ENCODE measurements at regions not wholly inside any gene's neighbourhood (a gene's known extent, or its start where the extent isn't known, plus 50 kb on each side); places are given as distances from the start of the nearest gene placed in this dataset.

DNA sequence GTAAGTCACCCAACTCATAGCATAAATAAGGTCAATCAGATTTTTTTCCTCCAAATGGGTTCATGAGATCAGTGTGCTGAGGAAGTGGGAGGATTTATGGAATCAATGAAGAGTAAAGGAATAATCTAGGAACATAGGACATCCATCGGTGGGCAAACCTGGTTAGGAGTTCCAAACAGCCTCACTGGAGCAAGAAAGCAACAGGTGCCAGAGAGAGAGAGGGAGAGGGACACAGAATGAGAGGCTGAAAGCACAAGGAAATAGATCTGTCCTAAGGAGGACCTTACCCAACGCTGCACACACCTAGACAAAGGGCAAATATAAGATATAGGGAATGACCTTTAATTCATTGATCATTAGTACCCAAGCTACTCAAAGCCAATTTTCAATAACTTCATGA lies 119.5 kb upstream of the ANKRD1 start:
- DNase-seq: no peak

DNA sequence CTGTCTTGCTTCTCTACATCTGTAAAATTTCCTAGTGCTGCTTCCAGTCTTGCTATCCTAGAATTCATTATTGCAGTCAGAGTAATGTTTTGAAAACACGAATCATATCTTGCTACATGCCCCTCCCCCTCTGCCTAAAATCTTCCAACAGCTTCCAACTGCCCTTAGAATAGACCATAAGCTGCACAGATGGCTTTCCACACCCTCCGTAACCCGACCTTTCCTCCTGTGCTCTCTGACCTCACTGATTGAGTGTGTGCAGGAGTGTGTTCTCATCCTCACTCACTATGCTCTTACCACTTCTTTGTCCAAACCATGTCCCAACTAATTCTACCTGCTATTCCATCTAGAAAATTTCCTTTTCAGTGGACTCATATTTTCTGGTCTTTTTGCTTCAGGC lies 121.2 kb upstream of the ANKRD1 start:
- no peak for DNase-seq

DNA sequence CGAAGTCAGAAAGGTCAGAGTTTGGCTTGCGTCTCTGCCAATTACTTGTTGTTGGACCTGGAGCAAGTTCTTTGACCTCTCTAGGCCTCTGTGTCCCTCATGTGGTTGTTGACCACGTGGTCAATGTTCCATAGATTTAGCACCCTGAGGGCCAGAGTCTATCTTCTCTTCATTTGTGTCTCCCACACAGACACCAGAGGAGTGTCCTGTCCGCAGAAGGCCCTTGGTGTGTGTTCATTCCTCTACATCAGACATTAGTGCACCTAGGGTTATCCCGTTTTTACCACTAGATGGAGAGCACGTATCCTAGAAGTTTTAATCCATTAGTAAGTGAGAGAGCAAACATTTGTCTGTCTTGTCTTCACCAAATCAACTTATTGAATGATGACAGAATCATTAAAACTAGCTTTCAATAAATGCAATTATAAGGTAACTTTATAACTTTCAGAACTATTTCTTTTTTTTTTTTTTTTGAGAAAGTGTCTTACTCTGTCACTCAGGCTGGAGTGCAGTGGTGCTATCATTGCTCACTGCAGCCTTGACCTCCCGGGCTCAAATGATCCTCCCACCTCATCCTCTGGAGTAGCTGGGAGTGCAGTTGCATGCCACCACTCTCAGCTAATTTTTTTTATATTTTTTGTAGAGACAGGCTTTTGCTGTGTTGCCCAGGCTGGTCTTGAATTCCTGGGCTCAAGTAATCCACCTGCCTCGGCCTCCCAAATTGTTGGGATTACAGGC lies 122.5 kb upstream of the ANKRD1 start:
- no peak for DNase-seq

DNA sequence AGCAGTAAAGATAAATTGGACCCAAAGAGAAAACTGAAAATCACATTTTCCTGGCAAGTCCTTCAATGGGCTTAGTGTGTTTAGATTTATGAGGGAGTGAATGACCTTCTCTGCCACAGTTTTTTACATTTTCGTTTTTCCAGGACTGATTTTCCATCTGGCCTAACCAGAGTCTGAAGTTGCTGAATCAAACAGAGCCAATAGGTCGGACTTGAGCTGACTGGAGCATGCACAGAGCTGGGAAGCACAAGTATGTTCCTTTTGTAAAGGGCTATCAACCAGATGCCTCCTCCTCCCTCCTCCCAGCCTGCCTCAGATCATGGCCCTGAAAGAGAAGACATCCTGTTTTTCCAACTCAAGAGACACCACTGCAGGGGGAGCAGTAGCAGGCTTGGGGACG lies 126.0 kb upstream of the ANKRD1 start:
- DNase-seq: no peak

DNA sequence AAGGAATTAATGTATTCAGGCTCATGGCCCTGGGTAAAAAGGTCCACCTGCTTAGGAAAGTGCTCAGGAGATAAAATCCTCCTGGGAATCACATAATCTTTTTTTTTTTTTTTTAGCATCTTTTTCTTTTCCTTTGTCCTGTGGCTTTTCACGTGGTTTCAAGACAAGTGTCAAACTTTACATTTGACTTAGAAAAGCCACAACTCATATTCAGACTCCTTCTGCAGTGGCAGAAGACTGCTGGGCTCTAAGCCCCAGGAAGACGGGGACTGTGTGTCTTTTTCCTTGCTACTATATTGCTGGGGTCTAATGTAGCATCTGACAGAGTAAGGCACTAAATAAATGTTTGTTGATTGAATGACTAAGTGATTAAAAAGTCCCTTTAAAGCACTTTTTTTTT lies 127.5 kb upstream of the ANKRD1 start:
- DNase-seq: no peak

DNA sequence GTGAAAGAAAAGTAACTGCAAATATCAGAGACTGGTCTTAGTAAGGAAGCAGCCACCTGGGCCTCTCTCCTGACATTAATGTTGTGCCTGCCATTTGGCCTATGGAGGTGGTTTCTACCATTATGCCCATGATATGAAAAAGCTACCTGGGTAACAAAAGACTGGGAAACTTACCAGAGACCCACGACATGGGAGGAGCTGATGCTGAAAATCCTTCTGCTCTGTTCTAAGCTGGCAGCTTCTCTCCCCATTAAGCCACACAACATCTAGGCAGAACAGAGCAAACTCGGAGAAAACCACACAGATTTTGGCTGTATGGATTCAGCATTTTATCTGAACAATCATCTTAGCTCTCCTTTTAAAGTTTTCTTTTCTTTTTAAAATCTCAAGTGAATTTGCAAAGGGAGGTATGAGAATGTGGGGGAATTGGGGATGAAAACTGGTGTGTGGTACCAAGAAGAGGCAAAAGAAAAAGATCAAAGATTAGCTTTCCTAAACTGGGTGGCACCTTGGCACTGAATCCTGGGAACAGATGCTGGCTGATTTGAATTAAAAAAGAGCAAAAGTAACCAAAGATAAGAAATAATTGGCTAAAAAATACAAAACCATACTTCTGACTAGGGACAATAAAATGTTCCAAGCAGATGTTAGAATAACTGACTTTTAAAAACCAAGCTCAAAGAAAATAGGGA lies 128.6 kb upstream of the ANKRD1 start:
- DNase-seq: no peak

DNA sequence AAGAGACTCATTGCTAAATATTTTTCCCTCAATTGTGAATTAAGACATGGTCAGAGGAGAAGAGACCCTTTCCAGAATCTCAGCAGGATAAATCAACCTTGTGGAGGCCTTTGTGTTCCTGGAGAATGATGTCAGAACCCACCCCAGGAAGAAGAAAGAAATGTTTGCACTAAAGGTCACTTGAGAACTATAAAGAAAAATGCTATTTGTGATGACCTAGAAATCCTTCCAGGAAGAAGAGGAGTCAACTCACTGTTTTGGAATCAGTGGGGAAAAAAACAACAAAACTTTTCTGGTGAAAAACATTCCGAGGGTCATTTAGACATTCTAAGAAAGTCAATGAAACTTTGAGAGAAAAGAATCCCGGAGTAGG lies 129.1 kb upstream of the ANKRD1 start:
- DNase-seq: no peak

DNA sequence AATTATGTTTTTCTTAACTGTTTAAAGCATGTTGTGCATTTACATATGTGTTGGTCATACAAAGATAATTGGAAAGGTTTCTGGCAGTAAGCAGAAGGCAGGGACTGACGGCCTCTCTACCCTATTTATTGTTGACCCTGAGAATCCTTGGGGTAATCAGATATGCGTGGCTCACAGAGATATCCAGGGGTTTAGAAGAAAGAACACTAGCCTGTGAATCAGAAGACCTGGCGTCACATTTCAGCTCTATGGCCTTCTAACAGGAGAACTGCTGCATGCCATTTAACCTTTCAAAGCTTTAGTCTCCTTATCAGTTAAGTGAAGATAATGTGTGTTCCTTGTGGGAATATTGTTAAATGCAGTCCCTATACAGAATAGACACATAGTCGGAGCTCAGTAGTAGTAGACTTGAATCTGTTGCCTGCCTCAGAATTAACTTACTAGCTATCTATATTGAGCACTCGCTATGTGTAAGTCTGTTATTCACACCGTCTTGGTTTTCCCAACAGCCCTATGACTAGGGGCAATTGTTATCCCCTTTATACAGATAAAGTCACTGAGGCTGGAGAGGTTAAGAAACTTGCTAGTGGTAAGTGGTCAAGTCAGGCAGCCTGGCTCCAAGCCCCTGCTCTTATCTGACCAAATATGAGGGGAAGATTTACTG lies 129.6 kb upstream of the ANKRD1 start:
- no peak for DNase-seq

DNA sequence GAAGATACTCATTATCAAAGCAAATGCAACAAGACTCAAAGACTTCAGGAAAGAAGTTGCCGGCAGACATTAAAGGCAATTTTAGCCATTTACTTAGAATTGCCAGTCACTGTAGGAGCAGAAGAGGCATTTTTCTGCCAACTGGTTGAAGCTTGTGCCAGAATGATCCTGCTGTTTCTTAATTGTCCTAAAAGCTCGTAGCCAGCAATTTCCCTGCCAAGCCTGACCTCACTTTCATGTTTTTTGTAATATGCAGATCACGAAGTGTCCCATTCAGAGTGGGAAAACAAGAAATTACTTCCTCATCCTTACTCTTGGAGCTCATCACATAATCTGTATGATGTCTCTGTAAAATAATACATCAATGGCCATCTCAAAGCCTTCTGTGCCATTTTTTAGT lies 130.9 kb upstream of the ANKRD1 start:
- no peak for DNase-seq

DNA sequence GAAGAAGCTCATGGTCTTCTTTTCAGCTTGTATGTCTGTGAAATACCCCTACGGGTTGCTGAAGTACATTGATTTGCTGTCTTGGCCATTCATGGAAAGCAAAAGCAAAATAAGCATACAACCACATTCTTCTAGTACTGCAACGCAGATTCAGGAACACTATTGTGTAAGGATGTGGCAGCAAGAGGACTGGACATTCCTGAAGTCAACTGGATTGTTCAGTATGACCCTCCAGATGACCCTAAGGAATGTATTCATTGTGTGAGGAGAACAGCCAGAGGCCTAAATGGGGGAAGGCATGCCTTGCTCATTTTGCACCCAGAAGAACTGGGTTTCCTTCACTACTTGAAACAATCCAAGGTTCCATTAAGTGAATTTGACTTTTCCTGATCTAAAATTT lies 133.4 kb upstream of the ANKRD1 start:
- DNase-seq: no peak

DNA sequence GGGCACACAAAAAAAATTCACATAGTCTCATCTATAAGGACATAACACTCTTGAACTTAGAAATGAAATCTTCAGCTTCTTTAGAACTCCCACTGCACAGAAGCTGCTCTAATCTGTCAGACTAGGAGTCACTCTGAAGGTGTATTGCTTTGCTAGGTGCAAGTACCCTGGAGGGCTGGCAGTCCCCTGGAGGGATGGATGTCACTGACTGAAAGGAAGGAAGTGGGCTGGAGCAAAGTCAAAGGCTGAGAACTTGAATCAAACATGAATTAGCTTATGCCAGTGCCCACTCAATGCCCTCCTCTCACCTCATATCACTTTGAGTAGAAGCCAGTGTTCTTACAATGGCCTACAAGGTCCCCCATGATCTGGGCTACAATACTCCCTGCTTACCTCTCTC lies 140.3 kb upstream of the ANKRD1 start:
- no peak for DNase-seq

DNA sequence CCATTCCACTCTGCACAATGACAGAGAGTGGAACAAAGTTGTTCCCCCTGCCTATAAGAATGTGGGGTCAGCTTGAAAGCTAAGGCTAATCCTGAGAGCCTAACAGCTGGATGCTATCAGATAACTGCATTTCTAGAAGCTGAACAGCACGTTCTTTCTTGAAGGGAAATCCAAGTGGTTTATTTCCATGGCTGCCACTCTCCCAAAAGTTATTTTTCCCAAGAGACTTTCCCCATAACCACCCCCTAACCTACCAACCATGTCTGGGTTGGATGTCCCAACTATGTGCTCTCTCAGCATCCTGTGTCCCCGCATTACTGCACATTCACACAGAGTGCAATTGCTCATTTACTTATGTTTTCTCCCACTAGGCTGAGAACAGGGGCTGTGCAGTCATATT lies 140.7 kb upstream of the ANKRD1 start:
- DNase-seq: no peak

DNA sequence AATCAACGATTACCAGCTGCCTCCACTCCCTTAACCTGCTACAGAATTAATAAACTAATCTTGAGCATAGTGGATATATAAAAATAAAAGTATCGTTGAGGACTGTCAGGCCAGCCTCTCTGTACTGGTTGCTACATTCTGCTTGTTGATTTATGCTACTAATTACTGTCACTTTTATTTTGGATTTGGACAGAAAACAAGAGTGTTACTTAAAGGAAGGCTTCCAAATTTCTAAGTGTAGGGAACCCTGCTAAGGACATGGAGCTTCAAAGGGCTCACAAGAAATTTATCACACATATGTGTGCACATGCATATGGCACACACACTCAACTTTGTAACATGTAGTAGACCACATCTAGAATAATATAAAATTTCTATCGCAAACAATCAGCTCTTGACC lies 141.2 kb upstream of the ANKRD1 start:
- no peak for DNase-seq

DNA sequence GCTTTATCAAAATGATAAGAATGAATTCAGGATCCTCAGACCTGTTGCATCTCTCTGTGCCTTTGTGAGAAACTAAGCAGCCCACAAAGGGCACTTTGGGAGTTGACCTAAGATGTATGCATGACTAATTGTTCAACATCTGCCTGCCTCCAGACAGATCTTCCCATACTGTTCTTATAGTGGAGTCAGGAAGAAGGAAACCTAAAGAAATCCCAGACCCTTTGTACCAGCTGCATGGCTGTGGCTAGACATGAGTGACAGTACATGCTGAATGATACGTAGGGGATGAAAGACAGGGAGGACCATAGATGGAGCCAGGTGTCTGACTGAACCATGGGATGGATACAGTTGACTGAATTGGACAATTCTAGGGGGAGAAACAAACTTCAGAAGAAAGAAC lies 148.7 kb upstream of the PCGF5 start:
- no peak for DNase-seq

DNA sequence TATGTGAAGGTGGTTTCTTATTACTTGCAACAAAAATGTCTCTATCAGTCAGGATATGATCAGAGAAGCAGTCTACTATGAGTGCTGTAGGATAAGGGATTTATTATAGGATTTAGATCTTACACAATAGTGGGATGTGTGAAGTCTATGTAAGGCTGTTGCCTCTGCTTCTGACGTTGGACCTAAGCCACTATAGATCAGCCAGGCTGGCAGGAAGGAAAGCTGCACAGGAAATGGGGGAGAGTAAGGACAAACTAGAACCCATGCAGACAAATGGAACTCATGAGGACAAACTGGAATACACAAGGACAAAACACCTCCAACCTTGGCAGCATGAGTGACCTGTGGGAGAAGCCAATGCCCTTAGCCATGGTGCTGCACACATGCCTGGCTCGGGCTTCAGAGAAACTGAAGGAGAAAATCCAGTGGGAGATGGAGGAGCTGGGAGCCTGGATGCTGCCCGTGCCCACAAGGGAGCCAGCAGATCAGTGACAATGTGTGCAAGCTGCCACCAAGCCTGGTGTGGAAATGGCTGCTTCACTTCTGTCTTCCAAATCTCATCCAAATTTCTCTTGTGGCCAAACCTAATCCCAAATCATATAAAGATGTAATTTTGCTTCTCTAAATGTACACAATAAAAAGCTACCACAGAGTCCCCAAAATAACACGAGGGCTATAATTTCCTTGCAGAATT lies 147.0 kb upstream of the PCGF5 start:
- DNase-seq: no peak

DNA sequence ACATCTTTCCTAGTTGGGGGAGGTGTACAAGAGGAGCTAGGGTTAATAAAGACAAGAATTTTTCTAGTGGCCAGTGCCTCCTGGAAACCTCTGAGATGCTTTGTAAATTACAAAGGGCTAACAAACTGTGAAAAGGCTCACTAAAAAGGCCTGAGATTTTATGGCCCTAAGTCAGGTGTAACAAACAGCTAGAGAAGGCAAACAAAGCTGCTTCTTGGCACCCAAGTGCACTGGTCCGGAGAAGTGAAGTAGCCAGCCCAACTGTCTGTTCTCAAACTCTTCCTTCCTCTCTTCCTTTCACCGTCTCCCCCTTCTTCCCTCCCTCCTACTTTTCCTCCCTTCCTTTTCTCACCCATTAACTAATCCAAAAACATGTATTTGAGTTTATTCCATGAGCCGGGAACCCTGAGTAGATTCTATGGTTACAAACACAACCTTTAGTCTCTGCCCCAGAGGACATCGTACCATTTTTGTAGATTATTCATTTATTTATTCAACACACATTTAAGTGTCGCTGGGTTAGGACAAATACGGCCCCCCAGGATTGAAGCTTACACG lies 143.4 kb upstream of the PCGF5 start:
- DNase-seq: no peak

DNA sequence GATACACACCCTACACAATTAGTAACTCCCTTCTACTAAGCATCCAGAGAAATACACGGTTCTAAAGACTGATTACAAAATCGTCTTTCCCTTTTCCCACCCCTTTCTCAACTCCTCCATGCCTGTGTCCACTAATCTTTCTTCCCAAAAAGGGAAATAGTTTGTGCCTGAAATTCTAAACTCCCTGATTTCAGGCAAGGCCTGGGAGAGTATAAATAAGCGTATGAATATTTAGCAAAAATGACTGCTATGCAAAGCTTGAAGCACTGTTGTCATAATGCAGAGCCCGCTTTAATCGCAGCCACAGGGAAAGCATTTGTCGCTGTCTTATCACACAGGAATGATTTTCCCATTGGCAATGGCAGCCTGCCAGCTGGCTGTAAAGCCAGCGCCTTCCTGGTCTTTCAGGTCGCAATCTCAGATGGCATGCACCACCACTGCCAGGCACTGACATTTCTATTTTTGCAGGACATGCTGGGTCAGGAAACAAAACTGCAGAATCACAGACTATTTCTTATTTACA lies 142.9 kb upstream of the PCGF5 start:
- no peak for DNase-seq

DNA sequence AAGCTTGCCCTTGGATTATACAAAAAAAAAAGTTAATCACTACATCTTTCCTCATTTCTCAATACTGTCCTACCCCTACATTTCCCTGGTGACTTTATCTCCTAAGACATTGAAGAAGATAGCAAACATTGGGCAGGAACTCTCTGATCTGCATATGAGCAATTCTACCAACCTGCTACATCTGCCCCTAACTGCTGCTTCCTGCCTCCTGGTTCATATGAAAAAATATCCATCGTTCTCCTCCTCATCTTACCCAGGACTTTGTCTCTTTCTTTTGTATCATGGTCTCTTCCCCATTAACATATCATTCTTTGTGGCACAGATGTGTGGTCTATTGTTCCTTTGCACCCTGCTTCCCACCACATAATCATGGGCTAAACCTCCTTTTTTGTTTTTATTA lies 139.7 kb upstream of the PCGF5 start:
- DNase-seq: no peak

DNA sequence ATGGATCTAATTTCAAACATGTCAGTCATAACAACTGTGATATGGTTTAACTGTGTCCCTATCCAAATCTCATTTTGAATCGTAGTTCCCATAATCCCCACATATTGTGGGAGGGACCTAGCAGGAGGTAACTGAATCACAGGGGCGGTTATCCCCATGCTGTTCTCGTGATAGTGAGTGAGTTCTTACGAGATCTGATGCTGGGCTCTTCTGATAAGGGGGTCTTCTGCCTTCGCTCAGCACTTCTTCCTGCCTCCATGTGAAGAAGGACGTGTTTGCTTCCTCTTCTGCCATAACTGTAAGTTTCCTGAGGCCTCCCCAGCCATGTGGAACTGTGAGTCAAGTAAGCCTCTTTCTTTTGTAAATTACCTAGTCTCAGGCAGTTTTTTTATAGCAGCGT lies 138.0 kb upstream of the PCGF5 start:
- no peak for DNase-seq

DNA sequence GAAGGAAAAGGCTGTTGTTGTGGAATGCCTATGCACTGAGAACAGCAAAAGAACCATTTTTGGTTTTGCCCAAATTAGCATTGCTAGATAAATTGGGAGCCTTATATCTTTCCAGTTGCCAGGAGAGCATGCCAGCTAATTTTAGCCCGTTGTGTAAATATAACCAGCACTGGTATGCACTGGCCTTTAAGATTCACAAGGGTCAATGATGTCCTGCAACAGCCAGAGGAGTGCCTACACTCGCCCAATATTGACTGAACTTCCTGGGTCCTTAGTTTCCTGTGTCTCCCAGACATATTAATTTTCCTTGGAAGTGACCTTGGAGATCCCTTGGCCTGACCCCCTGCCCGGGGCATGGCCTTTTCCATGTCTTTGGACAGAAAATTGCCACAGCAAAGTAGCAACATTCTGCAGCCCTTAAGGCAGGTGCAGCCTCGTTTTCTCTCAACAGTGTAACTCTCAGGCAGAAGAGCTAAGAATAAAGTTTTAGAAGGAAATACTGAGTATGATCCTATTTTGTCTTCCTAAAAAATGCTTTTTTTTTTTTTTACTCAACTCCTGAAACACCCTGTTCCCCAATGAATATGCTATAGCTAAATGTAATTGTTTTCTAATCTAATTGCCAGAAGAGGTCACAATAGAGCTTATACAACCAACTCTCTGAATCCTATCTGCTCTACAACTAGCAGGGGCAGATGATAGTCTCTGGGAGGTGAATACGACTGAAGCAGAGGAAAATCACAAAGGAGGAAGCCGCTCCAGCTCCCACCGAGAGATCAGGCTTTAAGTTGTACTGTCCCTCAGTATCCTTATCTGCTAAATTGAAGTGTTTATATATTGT lies 131.9 kb upstream of the PCGF5 start:
- no peak for DNase-seq

DNA sequence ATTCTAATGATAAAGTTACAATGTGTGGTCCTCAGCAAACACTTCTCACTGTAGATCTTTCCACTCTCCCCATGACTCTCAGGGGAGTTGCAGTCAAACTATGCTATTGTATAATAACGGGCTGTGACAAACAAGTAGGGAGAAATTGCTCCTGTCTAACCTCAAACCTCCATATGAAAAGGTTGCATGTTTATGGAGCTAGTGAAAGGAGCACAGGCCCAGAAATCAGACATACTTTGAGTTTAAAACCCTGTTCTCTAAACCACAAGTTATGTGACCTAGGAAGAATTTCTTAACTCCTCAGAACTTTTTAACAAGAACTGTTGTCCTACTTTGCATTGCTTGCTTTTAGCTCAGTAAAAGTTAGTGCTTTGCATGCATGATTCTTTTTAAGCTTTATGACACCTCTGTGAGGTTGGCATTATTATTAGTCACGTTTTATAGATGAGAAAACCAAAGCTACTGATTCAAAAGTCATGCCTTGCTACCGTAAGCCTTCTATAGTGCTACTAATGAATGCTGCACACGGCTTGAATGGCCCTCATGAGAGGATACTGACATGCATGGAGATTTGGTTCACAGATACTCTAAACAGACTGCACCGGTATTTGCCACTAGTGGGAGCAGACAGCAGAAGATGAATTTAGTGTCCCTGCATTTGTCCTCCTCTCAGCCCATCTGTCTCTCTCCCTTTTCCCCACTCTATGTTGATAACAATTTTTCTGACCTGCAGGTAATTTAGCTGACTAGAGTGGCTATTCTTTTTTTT lies 129.5 kb upstream of the PCGF5 start:
- DNase-seq: no peak

DNA sequence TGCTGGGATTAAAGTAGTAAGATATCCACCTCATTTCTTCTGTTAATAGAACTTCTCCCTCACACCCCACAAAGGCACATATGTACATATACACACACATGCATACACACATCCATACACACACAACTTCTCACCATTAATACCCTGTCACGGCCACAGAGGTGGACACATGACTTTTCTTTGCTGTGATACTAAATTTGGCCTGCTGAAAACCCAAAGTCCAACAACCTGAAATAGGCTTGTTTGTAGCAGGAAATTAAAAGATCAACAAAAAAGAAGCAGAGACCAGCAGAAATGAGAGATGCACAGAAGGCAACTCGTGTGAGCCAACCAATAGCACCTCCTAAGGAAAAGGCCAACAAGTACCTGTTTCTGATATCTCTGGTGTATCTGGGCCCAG lies 128.7 kb upstream of the PCGF5 start:
- DNase-seq: no peak
